ENCODE measurements at regions not wholly inside any gene's neighbourhood (a gene's known extent, or its start where the extent isn't known, plus 50 kb on each side); places are given as distances from the start of the nearest gene placed in this dataset.

DNA sequence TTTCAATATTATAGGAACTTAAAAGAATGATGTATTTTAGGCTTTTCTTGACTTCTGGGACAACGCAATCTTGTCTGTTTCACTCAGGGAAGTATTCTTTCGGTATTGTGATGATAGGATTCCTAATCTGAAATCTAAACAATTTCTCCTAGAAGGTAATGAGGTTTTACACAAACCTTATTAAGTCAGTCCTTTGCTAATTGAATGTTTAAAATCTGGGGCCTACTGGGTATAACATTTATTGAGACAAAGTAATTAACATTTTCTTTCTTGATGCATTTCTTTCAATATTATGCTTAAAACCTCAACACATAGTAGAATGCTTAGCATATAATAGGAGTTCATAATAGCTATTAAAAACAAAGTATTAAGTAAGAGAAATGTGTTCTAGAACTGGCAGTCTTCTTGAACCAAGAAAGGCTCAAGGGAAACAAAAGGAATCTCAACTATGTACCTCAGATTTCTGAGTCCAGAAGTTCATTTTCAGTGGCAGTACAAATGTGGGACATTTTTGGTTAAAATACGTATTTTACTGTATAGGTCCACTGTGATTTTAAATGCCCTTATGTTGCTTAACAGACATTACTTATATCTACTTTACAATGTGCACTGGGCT lies 121.4 kb upstream of the BMP2 start:
- WGBS (ENCODE audit: insufficient coverage, insufficient replicate concordance, low lambda C conversion rate, missing lambda C conversion rate) = 21% methylated on average over 3 of the region's 3 CpGs
- no peak overlapping the region for H2AFZ ChIP-seq (ENCODE audit: control insufficient read depth, low read depth, low read length)
- H3K4me2 ChIP-seq (ENCODE audit: control insufficient read depth, insufficient read depth) = no peak overlapping the region
- ChIA-PET SMC1A (ENCODE audit: uncharacterized antibody, unreplicated experiment) (interaction anchor here (0.8 to 2.0 kb wide), 4 partner anchors 9 to 94 kb away, joined by 3 to 6 read pairs (median 3); no protein-coding TSS in a partner anchor), CTCF (no interaction called here), RAD21 (ENCODE audit: unreplicated experiment) (no interaction called here), POLR2A (no interaction called here)
- H3K4me3 ChIP-seq = no peak overlapping the region
- no peaks in the 10 kb centered on the region for H3K9me3 ChIP-seq (replicated peaks; ENCODE audit: control insufficient read depth, insufficient read depth, low read length)
- no peaks in the 10 kb centered on the region for H3K4me1 ChIP-seq (ENCODE audit: control insufficient read depth, insufficient read depth, low read length)
- DNase-seq (ENCODE audit: low read depth, low spot score) = no peak
- H3K27me3 ChIP-seq (replicated peaks in 1 of 2; ENCODE audit: control insufficient read depth in 2 of 2, insufficient read depth in 2 of 2, low read length in 1 of 2) = no peaks in the 10 kb centered on the region
- no peak for FAIRE-seq
- H3K36me3 ChIP-seq (ENCODE audit: control insufficient read depth in 2 of 2, insufficient read depth in 2 of 2, low read length in 1 of 2) = no peaks in the 10 kb centered on the region
- no peak overlapping the region for H3K27ac ChIP-seq (ENCODE audit: control insufficient read depth, insufficient read depth)
- intact Hi-C loops (cut with micrococcal nuclease; ENCODE audit: unreplicated experiment) = no loop called here
- no peaks in the 10 kb centered on the region for H3K79me2 ChIP-seq (ENCODE audit: control insufficient read depth, insufficient read depth, low read length)
- ATAC-seq = no peak
- in situ Hi-C loops (cut with MboI) = no loop called here
- TF ChIP-seq TCF12 (IDR thresholded peaks at IDR 0.05; ENCODE audit: low read depth, low read length) (no peak), STAT1 (conservative IDR thresholded peaks at IDR 0.05) (no peak), FOS (IDR thresholded peaks at IDR 0.05; ENCODE audit: borderline replicate concordance, extremely low read depth, insufficient read length) (no peak), ETV6 (conservative IDR thresholded peaks at IDR 0.05 in 1 of 2, IDR thresholded peaks at IDR 0.05 in 1 of 2; ENCODE audit: borderline replicate concordance in 1 of 2, low read depth in 1 of 2) (no peak), NFYB (IDR thresholded peaks at IDR 0.05; ENCODE audit: insufficient read depth, low read depth, low read length) (no peak), PML (IDR thresholded peaks at IDR 0.05; ENCODE audit: low read length) (no peak), SUZ12 (IDR thresholded peaks at IDR 0.05; ENCODE audit: unreplicated experiment) (no peak), NR2F1 (conservative IDR thresholded peaks at IDR 0.05) (no peak)
- TF ChIP-seq, protein P1, sequence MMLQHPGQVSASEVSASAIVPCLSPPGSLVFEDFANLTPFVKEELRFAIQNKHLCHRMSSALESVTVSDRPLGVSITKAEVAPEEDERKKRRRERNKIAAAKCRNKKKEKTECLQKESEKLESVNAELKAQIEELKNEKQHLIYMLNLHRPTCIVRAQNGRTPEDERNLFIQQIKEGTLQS (IDR thresholded peaks at IDR 0.05; ENCODE audit: borderline replicate concordance, extremely low read depth, low read depth, low read length) = no peak
- TF ChIP-seq, protein P2, sequence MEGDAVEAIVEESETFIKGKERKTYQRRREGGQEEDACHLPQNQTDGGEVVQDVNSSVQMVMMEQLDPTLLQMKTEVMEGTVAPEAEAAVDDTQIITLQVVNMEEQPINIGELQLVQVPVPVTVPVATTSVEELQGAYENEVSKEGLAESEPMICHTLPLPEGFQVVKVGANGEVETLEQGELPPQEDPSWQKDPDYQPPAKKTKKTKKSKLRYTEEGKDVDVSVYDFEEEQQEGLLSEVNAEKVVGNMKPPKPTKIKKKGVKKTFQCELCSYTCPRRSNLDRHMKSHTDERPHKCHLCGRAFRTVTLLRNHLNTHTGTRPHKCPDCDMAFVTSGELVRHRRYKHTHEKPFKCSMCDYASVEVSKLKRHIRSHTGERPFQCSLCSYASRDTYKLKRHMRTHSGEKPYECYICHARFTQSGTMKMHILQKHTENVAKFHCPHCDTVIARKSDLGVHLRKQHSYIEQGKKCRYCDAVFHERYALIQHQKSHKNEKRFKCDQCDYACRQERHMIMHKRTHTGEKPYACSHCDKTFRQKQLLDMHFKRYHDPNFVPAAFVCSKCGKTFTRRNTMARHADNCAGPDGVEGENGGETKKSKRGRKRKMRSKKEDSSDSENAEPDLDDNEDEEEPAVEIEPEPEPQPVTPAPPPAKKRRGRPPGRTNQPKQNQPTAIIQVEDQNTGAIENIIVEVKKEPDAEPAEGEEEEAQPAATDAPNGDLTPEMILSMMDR (IDR thresholded peaks at IDR 0.05 in 2 of 3, conservative IDR thresholded peaks at IDR 0.05 in 1 of 3; ENCODE audit: control insufficient read depth in 2 of 3, extremely low read depth in 1 of 3, insufficient read depth in 1 of 3, low read depth in 3 of 3, low read length in 3 of 3) = no peak
- BruUV-seq (replicated peaks) = no TSS peak
- no peaks in the 10 kb centered on the region for H4K20me1 ChIP-seq (ENCODE audit: control insufficient read depth, insufficient read depth)
- H3K9ac ChIP-seq (ENCODE audit: control insufficient read depth, insufficient read depth, low read length) = no peak overlapping the region

All from GM12878 (cell line).